ENCODE measurements at regions not wholly inside any gene's neighbourhood (a gene's known extent, or its start where the extent isn't known, plus 50 kb on each side); places are given as distances from the start of the nearest gene placed in this dataset.

- no peak for DNase-seq (ENCODE audit: low read depth)
- no peak overlapping the region for H3K4me3 ChIP-seq (ENCODE audit: low read depth, low read length)
- TF ChIP-seq CTCF (IDR thresholded peaks at IDR 0.05; ENCODE audit: low read depth, low read length, missing control alignments) = no peak
- in situ Hi-C loops (cut with HindIII; ENCODE audit: low sequenced_read_pairs) = no loop called here
These were observed 115.6 kb upstream of the PKP2 start for GRCh38 chr12:33012226-33012625.

DNA sequence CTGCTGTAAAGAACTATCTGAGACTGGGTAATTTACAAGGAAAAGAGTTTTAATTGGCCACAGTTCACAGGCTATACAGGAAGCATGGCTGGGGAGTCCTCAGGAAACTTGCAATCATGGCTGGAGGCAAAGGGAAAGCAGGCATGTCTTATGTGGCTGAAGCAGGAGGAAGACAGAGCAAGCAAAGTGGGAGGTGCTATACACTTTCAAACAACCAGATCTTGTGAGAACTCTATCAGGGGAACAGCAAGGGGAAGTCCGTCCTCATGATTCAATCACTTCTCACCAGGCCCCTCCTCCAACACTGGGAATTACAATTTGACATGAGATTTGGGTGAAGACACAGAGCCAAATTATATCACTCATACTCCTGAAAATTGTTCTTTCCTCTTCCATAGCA, 109.5 kb upstream of the PKP2 start:
- DNase-seq (ENCODE audit: low read depth) = no peak
- TF ChIP-seq CTCF (IDR thresholded peaks at IDR 0.05; ENCODE audit: low read depth, low read length, missing control alignments) = no peak
- in situ Hi-C loops (cut with HindIII; ENCODE audit: low sequenced_read_pairs) = no loop called here
- no peak overlapping the region for H3K4me3 ChIP-seq (ENCODE audit: low read depth, low read length)

- no peak overlapping the region for H3K4me3 ChIP-seq (ENCODE audit: low read depth, low read length)
- no peak for TF ChIP-seq CTCF (IDR thresholded peaks at IDR 0.05; ENCODE audit: low read depth, low read length, missing control alignments)
- no peak for DNase-seq (ENCODE audit: low read depth)
- in situ Hi-C loops (cut with HindIII; ENCODE audit: low sequenced_read_pairs) = no loop called here
These were observed 103.4 kb upstream of the PKP2 start for GRCh38 chr12:33000016-33000415.

- no peak for DNase-seq (ENCODE audit: low read depth)
- in situ Hi-C loops (cut with HindIII; ENCODE audit: low sequenced_read_pairs) = no loop called here
- no peak overlapping the region for H3K4me3 ChIP-seq (ENCODE audit: low read depth, low read length)
- no peak for TF ChIP-seq CTCF (IDR thresholded peaks at IDR 0.05; ENCODE audit: low read depth, low read length, missing control alignments)
These were observed 100.9 kb upstream of the PKP2 start for GRCh38 chr12:32997471-32997870.

DNA sequence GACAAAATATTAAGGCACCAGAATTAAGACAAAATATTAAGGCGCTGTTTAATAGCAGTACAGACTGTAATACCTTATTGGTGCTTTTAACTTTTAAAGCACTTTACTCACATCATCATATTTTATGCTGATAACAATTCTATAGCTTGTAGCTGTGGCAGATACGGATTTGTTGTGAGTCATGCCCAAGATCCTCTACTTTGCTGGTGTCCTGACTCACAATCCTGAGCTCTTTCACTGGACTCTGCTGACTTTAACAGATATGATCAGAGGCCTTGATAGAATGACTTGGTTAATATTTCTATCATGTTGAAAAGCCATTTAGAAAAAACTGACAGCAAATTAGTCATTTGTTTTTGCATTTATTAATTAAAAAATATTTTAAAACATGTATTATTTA, 99.0 kb upstream of the PKP2 start:
- no peak for TF ChIP-seq CTCF (IDR thresholded peaks at IDR 0.05; ENCODE audit: low read depth, low read length, missing control alignments)
- in situ Hi-C loops (cut with HindIII; ENCODE audit: low sequenced_read_pairs) = no loop called here
- no peak overlapping the region for H3K4me3 ChIP-seq (ENCODE audit: low read depth, low read length)
- DNase-seq (ENCODE audit: low read depth) = no peak

DNA sequence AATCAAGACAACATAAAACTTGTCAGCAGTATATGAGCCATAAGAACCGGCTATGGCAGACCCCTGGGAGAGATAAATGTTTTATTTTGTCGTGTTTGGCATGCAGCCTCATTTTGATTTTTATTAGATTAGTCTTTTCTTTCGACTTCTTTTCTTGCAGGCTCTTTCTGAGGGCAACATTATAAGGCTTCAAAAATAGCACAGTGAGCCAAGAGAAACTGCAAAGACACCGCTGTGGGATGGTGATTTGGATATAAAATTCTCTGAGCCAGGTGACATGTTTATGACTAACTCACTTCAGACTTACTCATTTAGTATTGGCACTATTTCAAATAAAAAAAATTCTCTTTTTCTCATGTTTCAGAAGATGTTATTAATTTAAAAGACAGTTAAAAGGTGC, 96.8 kb upstream of the PKP2 start:
- TF ChIP-seq CTCF (IDR thresholded peaks at IDR 0.05; ENCODE audit: low read depth, low read length, missing control alignments) = no peak
- in situ Hi-C loops (cut with HindIII; ENCODE audit: low sequenced_read_pairs) = no loop called here
- DNase-seq (ENCODE audit: low read depth) = no peak
- H3K4me3 ChIP-seq (ENCODE audit: low read depth, low read length) = no peak overlapping the region

DNA sequence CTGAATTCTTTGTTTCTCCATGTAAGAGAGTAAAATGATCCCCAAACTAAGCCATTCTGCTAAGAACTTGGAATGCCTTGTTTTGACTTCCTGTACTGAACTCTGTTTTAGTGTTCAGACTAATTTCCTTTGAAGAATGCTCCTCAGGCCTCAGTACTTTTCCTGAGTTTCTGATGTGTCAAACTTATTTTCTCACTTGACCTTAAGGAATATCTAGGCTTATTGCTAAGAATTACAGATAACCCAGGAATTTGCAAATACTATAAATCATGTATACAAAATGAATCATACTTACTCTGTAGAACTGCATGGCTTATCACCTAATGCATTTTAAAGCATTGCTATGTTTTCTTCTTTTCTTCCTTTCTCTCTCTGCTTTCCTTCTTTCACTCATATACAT, 93.1 kb upstream of the PKP2 start:
- DNase-seq (ENCODE audit: low read depth) = no peak

More for the DNA sequence above, 93.1 kb upstream of the PKP2 start:
- in situ Hi-C loops (cut with HindIII; ENCODE audit: low sequenced_read_pairs) = no loop called here
- H3K4me3 ChIP-seq (ENCODE audit: low read depth, low read length) = no peak overlapping the region
- TF ChIP-seq CTCF (IDR thresholded peaks at IDR 0.05; ENCODE audit: low read depth, low read length, missing control alignments) = no peak
